ENCODE measurements at regions not wholly inside any gene's neighbourhood (a gene's known extent, or its start where the extent isn't known, plus 50 kb on each side); places are given as distances from the start of the nearest gene placed in this dataset.

GRCh38 chr6:792662-793061, 99.7 kb upstream of the EXOC2 start:
- TF ChIP-seq POLR2A (IDR thresholded peaks at IDR 0.05): no peak
- TF ChIP-seq CTCF (IDR thresholded peaks at IDR 0.05): no peak
